ENCODE measurements at regions not wholly inside any gene's neighbourhood (a gene's known extent, or its start where the extent isn't known, plus 50 kb on each side); places are given as distances from the start of the nearest gene placed in this dataset.

- intact Hi-C loops (cut with micrococcal nuclease): no loop called here
Observed at GRCh38 chr11:15563054-15563453, 448.3 kb downstream of the INSC start.

GRCh38 chr11:15565880-15566279 lies 451.2 kb downstream of the INSC start:
- Mint-ChIP-seq H3K27ac (no peak overlapping the region), H3K4me1 (no peaks in the 10 kb centered on the region), H3K27me3 (ENCODE audit: low read depth in 3 of 3) (peaks cover 0 to 6% (median 5%) of the 10 kb centered on the region in 3 donors), H3K4me3 (no peak overlapping the region), H3K36me3 (no peaks in the 10 kb centered on the region), H3K9me3 (peaks cover 5 to 42% (median 15%) of the 10 kb centered on the region in 7 donors)
- TF ChIP-seq, protein P1, sequence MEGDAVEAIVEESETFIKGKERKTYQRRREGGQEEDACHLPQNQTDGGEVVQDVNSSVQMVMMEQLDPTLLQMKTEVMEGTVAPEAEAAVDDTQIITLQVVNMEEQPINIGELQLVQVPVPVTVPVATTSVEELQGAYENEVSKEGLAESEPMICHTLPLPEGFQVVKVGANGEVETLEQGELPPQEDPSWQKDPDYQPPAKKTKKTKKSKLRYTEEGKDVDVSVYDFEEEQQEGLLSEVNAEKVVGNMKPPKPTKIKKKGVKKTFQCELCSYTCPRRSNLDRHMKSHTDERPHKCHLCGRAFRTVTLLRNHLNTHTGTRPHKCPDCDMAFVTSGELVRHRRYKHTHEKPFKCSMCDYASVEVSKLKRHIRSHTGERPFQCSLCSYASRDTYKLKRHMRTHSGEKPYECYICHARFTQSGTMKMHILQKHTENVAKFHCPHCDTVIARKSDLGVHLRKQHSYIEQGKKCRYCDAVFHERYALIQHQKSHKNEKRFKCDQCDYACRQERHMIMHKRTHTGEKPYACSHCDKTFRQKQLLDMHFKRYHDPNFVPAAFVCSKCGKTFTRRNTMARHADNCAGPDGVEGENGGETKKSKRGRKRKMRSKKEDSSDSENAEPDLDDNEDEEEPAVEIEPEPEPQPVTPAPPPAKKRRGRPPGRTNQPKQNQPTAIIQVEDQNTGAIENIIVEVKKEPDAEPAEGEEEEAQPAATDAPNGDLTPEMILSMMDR (IDR thresholded peaks at IDR 0.05): no peak
- no peaks in the 10 kb centered on the region for H3K27me3 ChIP-seq (ENCODE audit: control insufficient read depth in 2 of 2, insufficient read depth in 2 of 2, low read length in 2 of 2)
- no peak overlapping the region for H3K27ac ChIP-seq (ENCODE audit: low read depth in 1 of 2, low read length in 2 of 2)
- no peaks in the 10 kb centered on the region for H4K20me1 ChIP-seq (ENCODE audit: insufficient read depth, low read length)
- H3K79me2 ChIP-seq (ENCODE audit: insufficient read depth, low read length): no peaks in the 10 kb centered on the region
- H3K4me3 ChIP-seq (replicated peaks in 1 of 3; ENCODE audit: low read depth in 2 of 3, low read length in 3 of 3): no peak overlapping the region
- intact Hi-C loops (cut with micrococcal nuclease): no loop called here
- H3K36me3 ChIP-seq (replicated peaks in 1 of 2; ENCODE audit: control insufficient read depth in 1 of 2, insufficient read depth in 2 of 2, low read length in 2 of 2): no peaks in the 10 kb centered on the region
- H2AFZ ChIP-seq (ENCODE audit: insufficient read depth, low read depth, low read length, poor library complexity, severe bottlenecking): no peak overlapping the region
- H3K9me3 ChIP-seq (replicated peaks in 1 of 2; ENCODE audit: control insufficient read depth in 1 of 2, insufficient read depth in 1 of 2, low read length in 2 of 2): peaks cover 10 to 12% of the 10 kb centered on the region in 2 donors
- no peak overlapping the region for H3K4me2 ChIP-seq (replicated peaks; ENCODE audit: extremely low read depth, low read length, poor library complexity, severe bottlenecking)
- no peak for DNase-seq
- 91% methylated on average over 6 of the region's 8 CpGs for WGBS (ENCODE audit: insufficient coverage)
- no peaks in the 10 kb centered on the region for H3K4me1 ChIP-seq (ENCODE audit: control insufficient read depth in 1 of 2, insufficient read depth in 2 of 2, low read length in 2 of 2)
- no peak overlapping the region for H3K9ac ChIP-seq (ENCODE audit: insufficient read depth, low read length, poor library complexity, severe bottlenecking)

More at GRCh38 chr11:15563054-15563453, 448.3 kb downstream of the INSC start:
- Histone ChIP-seq H3K79me2 (ENCODE audit: insufficient read depth, low read length) (no peaks in the 10 kb centered on the region), H3K27ac (ENCODE audit: low read depth in 1 of 2, low read length in 2 of 2) (no peak overlapping the region), H3K4me1 (ENCODE audit: control insufficient read depth in 1 of 2, insufficient read depth in 2 of 2, low read length in 2 of 2) (no peaks in the 10 kb centered on the region), H3K9ac (ENCODE audit: insufficient read depth, low read length, poor library complexity, severe bottlenecking) (no peak overlapping the region), H2AFZ (ENCODE audit: insufficient read depth, low read depth, low read length, poor library complexity, severe bottlenecking) (no peak overlapping the region), H3K27me3 (ENCODE audit: control insufficient read depth in 2 of 2, insufficient read depth in 2 of 2, low read length in 2 of 2) (no peaks in the 10 kb centered on the region), H3K9me3 (replicated peaks in 1 of 2; ENCODE audit: control insufficient read depth in 1 of 2, insufficient read depth in 1 of 2, low read length in 2 of 2) (peaks cover 12 to 24% of the 10 kb centered on the region in 2 donors), H3K4me3 (replicated peaks in 1 of 3; ENCODE audit: low read depth in 2 of 3, low read length in 3 of 3) (no peak overlapping the region), H4K20me1 (ENCODE audit: insufficient read depth, low read length) (no peaks in the 10 kb centered on the region), H3K4me2 (replicated peaks; ENCODE audit: extremely low read depth, low read length, poor library complexity, severe bottlenecking) (no peak overlapping the region), H3K36me3 (replicated peaks in 1 of 2; ENCODE audit: control insufficient read depth in 1 of 2, insufficient read depth in 2 of 2, low read length in 2 of 2) (no peaks in the 10 kb centered on the region)
- DNase-seq: no peak
- Mint-ChIP-seq H3K4me1 (no peaks in the 10 kb centered on the region), H3K27ac (no peak overlapping the region), H3K27me3 (ENCODE audit: low read depth in 3 of 3) (peaks cover 2 to 7% (median 6%) of the 10 kb centered on the region in 3 donors), H3K36me3 (no peaks in the 10 kb centered on the region), H3K4me3 (no peak overlapping the region), H3K9me3 (peaks cover 16 to 50% (median 17%) of the 10 kb centered on the region in 7 donors)
- WGBS (ENCODE audit: insufficient coverage): 62% methylated on average over 3 of the region's 3 CpGs
- TF ChIP-seq, protein P1 (IDR thresholded peaks at IDR 0.05): no peak
